ENCODE measurements at regions not wholly inside any gene's neighbourhood (a gene's known extent, or its start where the extent isn't known, plus 50 kb on each side); places are given as distances from the start of the nearest gene placed in this dataset.

- Histone ChIP-seq H3K4me1 (ENCODE audit: control insufficient read depth, insufficient read depth, low read length) (no peaks in the 10 kb centered on the region), H3K4me3 (ENCODE audit: low read depth, low read length) (no peak overlapping the region), H3K27ac (ENCODE audit: extremely low read depth, low read depth, low read length) (no peak overlapping the region), H3K36me3 (ENCODE audit: control insufficient read depth in 2 of 2, insufficient read depth in 1 of 2, low read length in 2 of 2) (no peaks in the 10 kb centered on the region), H3K9me3 (ENCODE audit: control insufficient read depth, insufficient read depth, low read depth, low read length) (no peaks in the 10 kb centered on the region)
- POLR2A ChIA-PET: interaction anchor here (0.6 kb wide), 1 partner anchor 574 kb away, joined by 6 read pairs; no protein-coding TSS in a partner anchor
- CTCF ChIA-PET: interaction anchor here (0.6 to 0.7 kb wide), 3 partner anchors 65 to 302 kb away, joined by 3 to 4 read pairs (median 4); no protein-coding TSS in a partner anchor
- TF ChIP-seq, protein P1, sequence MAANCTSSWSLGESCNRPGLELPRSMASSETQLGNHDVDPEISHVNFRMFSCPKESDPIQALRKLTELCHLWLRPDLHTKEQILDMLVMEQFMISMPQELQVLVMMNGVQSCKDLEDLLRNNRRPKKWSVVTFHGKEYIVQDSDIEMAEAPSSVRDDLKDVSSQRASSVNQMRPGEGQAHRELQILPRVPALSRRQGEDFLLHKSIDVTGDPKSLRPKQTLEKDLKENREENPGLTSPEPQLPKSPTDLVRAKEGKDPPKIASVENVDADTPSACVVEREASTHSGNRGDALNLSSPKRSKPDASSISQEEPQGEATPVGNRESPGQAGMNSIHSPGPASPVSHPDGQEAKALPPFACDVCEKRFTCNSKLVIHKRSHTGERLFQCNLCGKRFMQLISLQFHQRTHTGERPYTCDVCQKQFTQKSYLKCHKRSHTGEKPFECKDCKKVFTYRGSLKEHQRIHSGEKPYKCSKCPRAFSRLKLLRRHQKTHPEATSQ (tag by site-specific recombination; IDR thresholded peaks at IDR 0.05): no peak
- TF ChIP-seq GLI2 (tag by site-specific recombination; IDR thresholded peaks at IDR 0.05; ENCODE audit: borderline replicate concordance, low read depth) (no peak), ZNF2 (tag by site-specific recombination; IDR thresholded peaks at IDR 0.05) (no peak), ZNF585B (tag by site-specific recombination; IDR thresholded peaks at IDR 0.05) (no peak), ZNF426 (tag by site-specific recombination; IDR thresholded peaks at IDR 0.05) (no peak), ZNF354C (tag by site-specific recombination; IDR thresholded peaks at IDR 0.05; ENCODE audit: borderline replicate concordance, low read depth) (no peak), REPIN1 (tag by site-specific recombination; IDR thresholded peaks at IDR 0.05; ENCODE audit: low read depth) (no peak), ZNF114 (tag by site-specific recombination; IDR thresholded peaks at IDR 0.05) (no peak), ZNF76 (tag by site-specific recombination; IDR thresholded peaks at IDR 0.05; ENCODE audit: borderline replicate concordance, low read depth) (no peak), ZNF398 (tag by site-specific recombination; IDR thresholded peaks at IDR 0.05) (no peak), ZFP3 (tag by site-specific recombination; IDR thresholded peaks at IDR 0.05; ENCODE audit: low read depth) (no peak), ZNF621 (tag by site-specific recombination; IDR thresholded peaks at IDR 0.05) (no peak), ZNF626 (tag by site-specific recombination; IDR thresholded peaks at IDR 0.05) (no peak), ZNF670 (tag by site-specific recombination; IDR thresholded peaks at IDR 0.05; ENCODE audit: low read depth) (no peak), ZSCAN18 (tag by site-specific recombination; IDR thresholded peaks at IDR 0.05) (no peak), ZNF707 (tag by site-specific recombination; IDR thresholded peaks at IDR 0.05) (no peak), EGR2 (tag by site-specific recombination; IDR thresholded peaks at IDR 0.05; ENCODE audit: low read depth) (no peak), ZNF571 (tag by site-specific recombination; IDR thresholded peaks at IDR 0.05) (no peak)
- TF ChIP-seq, protein P2, sequence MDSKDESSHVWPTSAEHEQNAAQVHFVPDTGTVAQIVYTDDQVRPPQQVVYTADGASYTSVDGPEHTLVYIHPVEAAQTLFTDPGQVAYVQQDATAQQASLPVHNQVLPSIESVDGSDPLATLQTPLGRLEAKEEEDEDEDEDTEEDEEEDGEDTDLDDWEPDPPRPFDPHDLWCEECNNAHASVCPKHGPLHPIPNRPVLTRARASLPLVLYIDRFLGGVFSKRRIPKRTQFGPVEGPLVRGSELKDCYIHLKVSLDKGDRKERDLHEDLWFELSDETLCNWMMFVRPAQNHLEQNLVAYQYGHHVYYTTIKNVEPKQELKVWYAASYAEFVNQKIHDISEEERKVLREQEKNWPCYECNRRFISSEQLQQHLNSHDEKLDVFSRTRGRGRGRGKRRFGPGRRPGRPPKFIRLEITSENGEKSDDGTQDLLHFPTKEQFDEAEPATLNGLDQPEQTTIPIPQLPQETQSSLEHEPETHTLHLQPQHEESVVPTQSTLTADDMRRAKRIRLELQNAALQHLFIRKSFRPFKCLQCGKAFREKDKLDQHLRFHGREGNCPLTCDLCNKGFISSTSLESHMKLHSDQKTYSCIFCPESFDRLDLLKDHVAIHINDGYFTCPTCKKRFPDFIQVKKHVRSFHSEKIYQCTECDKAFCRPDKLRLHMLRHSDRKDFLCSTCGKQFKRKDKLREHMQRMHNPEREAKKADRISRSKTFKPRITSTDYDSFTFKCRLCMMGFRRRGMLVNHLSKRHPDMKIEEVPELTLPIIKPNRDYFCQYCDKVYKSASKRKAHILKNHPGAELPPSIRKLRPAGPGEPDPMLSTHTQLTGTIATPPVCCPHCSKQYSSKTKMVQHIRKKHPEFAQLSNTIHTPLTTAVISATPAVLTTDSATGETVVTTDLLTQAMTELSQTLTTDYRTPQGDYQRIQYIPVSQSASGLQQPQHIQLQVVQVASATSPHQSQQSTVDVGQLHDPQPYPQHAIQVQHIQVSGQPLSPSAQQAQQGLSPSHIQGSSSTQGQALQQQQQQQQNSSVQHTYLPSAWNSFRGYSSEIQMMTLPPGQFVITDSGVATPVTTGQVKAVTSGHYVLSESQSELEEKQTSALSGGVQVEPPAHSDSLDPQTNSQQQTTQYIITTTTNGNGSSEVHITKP (tag by site-specific recombination; IDR thresholded peaks at IDR 0.05): no peak
Observed at GRCh38 chr9:28120184-28120583, 546.9 kb upstream of the C9orf72 start.

All from HEK293 (cell line).